Endothelial cell of umbilical vein (primary cell): ENCODE measurements at regions not wholly inside any gene's neighbourhood (a gene's known extent, or its start where the extent isn't known, plus 50 kb on each side); places are given as distances from the start of the nearest gene placed in this dataset.

Experiments used
- BruUV-seq: library from RNA; stranded (reverse); fragments of 400-500 nt; replicated peaks from 2 replicates; lab custom pipeline; 2021; lab: Mats Ljungman, UMichigan
- CTCF ChIA-PET: fragments of 300-600, 350-600 bp; sonication (Branson Sonifier 250); formaldehyde crosslinking; loops from one replicate; lab custom pipeline; 2021; ENCODE audit warnings: antibody characterized with exemption, inconsistent platforms; lab: Charles Lee
- POLR2A ChIA-PET: fragments of 300-600, 350-600 bp; sonication (Branson Sonifier 250); formaldehyde crosslinking; loops from one replicate; lab custom pipeline; 2021; ENCODE audit warnings: antibody characterized with exemption, inconsistent platforms; lab: Charles Lee
- DNase-seq: peaks from one replicate; pipeline ENCODE4 v3.0.0-alpha.2; 2011; ENCODE audit warnings: low read depth, low spot score
- FAIRE-seq: peaks from 2 replicates; lab custom pipeline; 2011; peaks lifted over from hg19 to GRCh38; lab: Jason Lieb, UNC
- H2AFZ ChIP-seq: 2 replicates; pipeline ENCODE4 v1.6.0; 2012; ENCODE audit warnings: low read depth, low read length, control low read depth, inconsistent platforms
- H3K27ac ChIP-seq: 2 replicates; pipeline ENCODE4 v1.5.1; 2011; ENCODE audit warnings: low read depth, mild to moderate bottlenecking, control low read depth, low read length, moderate library complexity; ENCODE audit not compliant: insufficient read depth
- H3K27me3 ChIP-seq, 2 experiments: 2 replicates each; pipeline versions ENCODE4 v1.6.0 to v1.6.1; 2011; ENCODE audit warnings: low read length in 2 of 2, mixed read lengths in 1 of 2; ENCODE audit not compliant: control insufficient read depth in 2 of 2, insufficient read depth in 2 of 2
- H3K36me3 ChIP-seq, 2 experiments: 2 replicates in 1 of 2; 3 replicates in 1 of 2; pipeline ENCODE4 v1.5.1; 2011; ENCODE audit warnings: low read length in 2 of 2, mild to moderate bottlenecking in 1 of 2, moderate library complexity in 1 of 2; ENCODE audit not compliant: control insufficient read depth in 2 of 2, insufficient read depth in 2 of 2; ENCODE audit errors: extremely low read depth in 1 of 2
- H3K4me1 ChIP-seq: 3 replicates; pipeline ENCODE4 v1.5.1; 2011; ENCODE audit warnings: mild to moderate bottlenecking, low read length; ENCODE audit not compliant: control insufficient read depth, insufficient read depth; ENCODE audit errors: extremely low read depth
- H3K4me2 ChIP-seq: 2 replicates; pipeline ENCODE4 v1.6.1; 2011; ENCODE audit warnings: low read length, control low read depth, mixed read lengths; ENCODE audit not compliant: insufficient read depth
- H3K4me3 ChIP-seq, 3 experiments: fragments of 200-600 bp in 1 of 3; sonication (generic), shearing (Covaris generic) in 1 of 3; replicated peaks in 1 of 3; 2 replicates each; pipeline ENCODE4 v1.5.1; 2011 to 2016; ENCODE audit warnings: control low read depth in 3 of 3, low read length in 3 of 3, mild to moderate bottlenecking in 2 of 3, inconsistent platforms in 1 of 3, low read depth in 1 of 3, moderate library complexity in 1 of 3; ENCODE audit not compliant: insufficient read depth in 1 of 3
- H3K79me2 ChIP-seq: 2 replicates; pipeline ENCODE4 v1.6.0; 2012; ENCODE audit warnings: low read length, inconsistent platforms; ENCODE audit not compliant: control insufficient read depth, insufficient read depth
- H3K9ac ChIP-seq: replicated peaks from 2 replicates; pipeline ENCODE3; 2011; ENCODE audit warnings: low read length, control low read depth; ENCODE audit not compliant: insufficient read depth; ENCODE audit errors: extremely low read depth
- H3K9me1 ChIP-seq: replicated peaks from 3 replicates; pipeline ENCODE4 v1.6.0; 2011; ENCODE audit warnings: mild to moderate bottlenecking, low read length; ENCODE audit not compliant: control insufficient read depth, insufficient read depth; ENCODE audit errors: extremely low read depth
- H3K9me3 ChIP-seq: replicated peaks from 2 replicates; pipeline ENCODE4 v1.5.1; 2012; ENCODE audit warnings: low read length, inconsistent platforms; ENCODE audit not compliant: control insufficient read depth, insufficient read depth
- H4K20me1 ChIP-seq: replicated peaks from 2 replicates; pipeline ENCODE3; 2011; ENCODE audit warnings: mild to moderate bottlenecking, low read length; ENCODE audit not compliant: control insufficient read depth, insufficient read depth; ENCODE audit errors: extremely low read depth
- CTCF ChIP-seq, 2 donors: IDR thresholded peaks; 1 replicate in 1 of 2; 2 replicates in 1 of 2; pipeline ENCODE4 v1.5.1; 2011; ENCODE audit warnings: low read length in 2 of 2, mild to moderate bottlenecking in 2 of 2, moderate library complexity in 2 of 2, control low read depth in 1 of 2, inconsistent platforms in 1 of 2, low read depth in 1 of 2; ENCODE audit not compliant: insufficient read depth in 1 of 2; ENCODE audit errors: extremely low read depth in 1 of 2
- EZH2 ChIP-seq: IDR thresholded peaks from 2 replicates; pipeline ENCODE4 v1.6.1; 2012; ENCODE audit warnings: borderline replicate concordance, low read depth, mild to moderate bottlenecking, moderate library complexity, low read length, inconsistent platforms; ENCODE audit not compliant: severe bottlenecking
- FOS ChIP-seq: IDR thresholded peaks from 2 replicates; pipeline ENCODE4 v1.6.1; 2011; ENCODE audit warnings: mild to moderate bottlenecking, low read length, moderate library complexity, borderline replicate concordance; ENCODE audit not compliant: insufficient read depth
- GATA2 ChIP-seq: IDR thresholded peaks from 2 replicates; pipeline ENCODE4 v1.7.0; 2011; ENCODE audit warnings: low read depth, mild to moderate bottlenecking, moderate library complexity, mixed read lengths, low read length; ENCODE audit not compliant: insufficient read length, insufficient read depth
- JUN ChIP-seq: IDR thresholded peaks from 2 replicates; pipeline ENCODE4 v1.6.1; 2011; ENCODE audit warnings: borderline replicate concordance, low read depth; ENCODE audit not compliant: insufficient read length, insufficient read depth
- MAX ChIP-seq: IDR thresholded peaks from 2 replicates; pipeline ENCODE4 v1.6.1; 2011; ENCODE audit not compliant: insufficient read depth, insufficient read length
- MYC ChIP-seq: IDR thresholded peaks from one replicate; pipeline ENCODE4 v1.6.1; 2011; ENCODE audit warnings: mild to moderate bottlenecking, low read depth, low read length
- POLR2A ChIP-seq: IDR thresholded peaks from 2 replicates; pipeline ENCODE4 v1.6.1; 2012; ENCODE audit warnings: low read depth, mild to moderate bottlenecking, control low read depth, low read length
- POLR2AphosphoS5 ChIP-seq: IDR thresholded peaks from 2 replicates; pipeline ENCODE4 v1.6.1; 2012; ENCODE audit warnings: low read depth, mild to moderate bottlenecking, control low read depth, low read length, moderate library complexity; ENCODE audit not compliant: insufficient read depth
- dilution Hi-C: fragments of 300-500 bp; cut with MboI; formaldehyde crosslinking; loops from one replicate; pipeline ENCODE4 v1.15.0; 2019; ENCODE audit warnings: low sequenced_read_pairs; ENCODE audit not compliant: extremely low pct_ligation_motif_present
- intact Hi-C: fragments of 100-400 bp; cut with micrococcal nuclease; formaldehyde crosslinking; loops from one replicate; pipeline ENCODE4 v1.10.0; 2022

GRCh38 chr21:21673959-21674358, 675.8 kb downstream of the NCAM2 start:
- dilution Hi-C loops = no loop called here
- intact Hi-C loops = no loop called here
- H3K4me2 ChIP-seq = no peak overlapping the region
- TF ChIP-seq GATA2 (no peak), CTCF (IDR thresholded peaks at IDR 0.05; ENCODE audit: extremely low read depth in 1 of 2, insufficient read depth in 1 of 2, low read depth in 1 of 2, low read length in 2 of 2) (no peak), FOS (no peak), JUN (no peak), MAX (no peak), MYC (no peak), EZH2 (no peak), POLR2A (no peak), POLR2AphosphoS5 (no peak)
- no peaks in the 10 kb centered on the region for H3K36me3 ChIP-seq
- CTCF ChIA-PET = no interaction called here
- H3K27me3 ChIP-seq = no peaks in the 10 kb centered on the region
- no peak for DNase-seq
- H3K27ac ChIP-seq = no peak overlapping the region
- H3K79me2 ChIP-seq = no peaks in the 10 kb centered on the region
- H3K9me1 ChIP-seq = no peaks in the 10 kb centered on the region
- H3K4me1 ChIP-seq = no peaks in the 10 kb centered on the region
- no peak overlapping the region for H3K9ac ChIP-seq
- BruUV-seq = no TSS peak
- H3K9me3 ChIP-seq = no peaks in the 10 kb centered on the region
- POLR2A ChIA-PET = no interaction called here
- H4K20me1 ChIP-seq = no peaks in the 10 kb centered on the region
- H3K4me3 ChIP-seq = no peak overlapping the region
- FAIRE-seq = no peak
- H2AFZ ChIP-seq = no peak overlapping the region
